Esophagus squamous epithelium (tissue), 4 donors: ENCODE measurements at regions not wholly inside any gene's neighbourhood (a gene's known extent, or its start where the extent isn't known, plus 50 kb on each side); places are given as distances from the start of the nearest gene placed in this dataset.

Source experiments
- POLR2A ChIP-seq, 4 donors: fragments of 450-650 bp; IDR thresholded peaks; one replicate each; pipeline ENCODE4 v1.6.1; 2017; ENCODE audit warnings: antibody characterized with exemption in 4 of 4, mild to moderate bottlenecking in 4 of 4, moderate library complexity in 3 of 4
- TF ChIP-seq, protein P1 (sequence below), 6 experiments: fragments of 450-650 bp in 4 of 6; fragments of 200-600 bp in 2 of 6; sonication (generic) in 2 of 6; IDR thresholded peaks; one replicate each; pipeline ENCODE4 v1.5.1; 2016 to 2019; ENCODE audit warnings: antibody characterized with exemption in 6 of 6, mild to moderate bottlenecking in 4 of 6, moderate library complexity in 4 of 6

DNA sequence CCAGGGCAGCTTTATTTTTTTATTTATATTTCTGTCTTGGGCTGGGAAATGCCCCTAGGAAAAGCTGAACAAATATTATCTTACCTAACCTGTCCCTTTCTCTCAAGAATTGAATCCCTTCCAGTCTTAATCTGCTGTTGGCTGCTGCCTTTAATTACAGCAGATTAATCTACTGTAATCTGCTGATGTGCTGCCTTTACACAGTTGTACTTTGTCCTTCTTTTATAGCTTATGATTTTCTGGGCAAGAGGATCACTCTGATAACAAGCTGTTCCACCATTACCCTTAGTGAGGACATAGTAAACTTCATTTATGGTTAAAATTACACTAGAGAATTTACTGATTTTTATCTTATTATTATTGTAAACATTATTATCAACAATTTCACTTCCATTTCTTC is 234.5 kb upstream of the MAN1A1 start:
- TF ChIP-seq, protein P1, sequence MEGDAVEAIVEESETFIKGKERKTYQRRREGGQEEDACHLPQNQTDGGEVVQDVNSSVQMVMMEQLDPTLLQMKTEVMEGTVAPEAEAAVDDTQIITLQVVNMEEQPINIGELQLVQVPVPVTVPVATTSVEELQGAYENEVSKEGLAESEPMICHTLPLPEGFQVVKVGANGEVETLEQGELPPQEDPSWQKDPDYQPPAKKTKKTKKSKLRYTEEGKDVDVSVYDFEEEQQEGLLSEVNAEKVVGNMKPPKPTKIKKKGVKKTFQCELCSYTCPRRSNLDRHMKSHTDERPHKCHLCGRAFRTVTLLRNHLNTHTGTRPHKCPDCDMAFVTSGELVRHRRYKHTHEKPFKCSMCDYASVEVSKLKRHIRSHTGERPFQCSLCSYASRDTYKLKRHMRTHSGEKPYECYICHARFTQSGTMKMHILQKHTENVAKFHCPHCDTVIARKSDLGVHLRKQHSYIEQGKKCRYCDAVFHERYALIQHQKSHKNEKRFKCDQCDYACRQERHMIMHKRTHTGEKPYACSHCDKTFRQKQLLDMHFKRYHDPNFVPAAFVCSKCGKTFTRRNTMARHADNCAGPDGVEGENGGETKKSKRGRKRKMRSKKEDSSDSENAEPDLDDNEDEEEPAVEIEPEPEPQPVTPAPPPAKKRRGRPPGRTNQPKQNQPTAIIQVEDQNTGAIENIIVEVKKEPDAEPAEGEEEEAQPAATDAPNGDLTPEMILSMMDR (IDR thresholded peaks at IDR 0.05) = no peak
- no peak for TF ChIP-seq POLR2A (IDR thresholded peaks at IDR 0.05)
